GM12865 (cell line): ENCODE measurements at regions not wholly inside any gene's neighbourhood (a gene's known extent, or its start where the extent isn't known, plus 50 kb on each side); places are given as distances from the start of the nearest gene placed in this dataset.
A peak's percentile ranks its signal among the peaks of the same experiment; 100 is the strongest.

Source experiments
- DNase-seq: peaks from one replicate; pipeline ENCODE4 v3.0.0; 2010; ENCODE audit warnings: low read depth
- H3K4me3 ChIP-seq: 2 replicates; pipeline ENCODE4 v1.5.1; 2011; ENCODE audit warnings: mild to moderate bottlenecking, low read depth, low read length, control low read depth
- TF ChIP-seq, protein P1 (sequence below): IDR thresholded peaks from 2 replicates; pipeline ENCODE4 v1.5.1; 2011; ENCODE audit warnings: low read length, control low read depth, low read depth, inconsistent platforms; ENCODE audit not compliant: insufficient read depth; ENCODE audit errors: missing control alignments

DNA sequence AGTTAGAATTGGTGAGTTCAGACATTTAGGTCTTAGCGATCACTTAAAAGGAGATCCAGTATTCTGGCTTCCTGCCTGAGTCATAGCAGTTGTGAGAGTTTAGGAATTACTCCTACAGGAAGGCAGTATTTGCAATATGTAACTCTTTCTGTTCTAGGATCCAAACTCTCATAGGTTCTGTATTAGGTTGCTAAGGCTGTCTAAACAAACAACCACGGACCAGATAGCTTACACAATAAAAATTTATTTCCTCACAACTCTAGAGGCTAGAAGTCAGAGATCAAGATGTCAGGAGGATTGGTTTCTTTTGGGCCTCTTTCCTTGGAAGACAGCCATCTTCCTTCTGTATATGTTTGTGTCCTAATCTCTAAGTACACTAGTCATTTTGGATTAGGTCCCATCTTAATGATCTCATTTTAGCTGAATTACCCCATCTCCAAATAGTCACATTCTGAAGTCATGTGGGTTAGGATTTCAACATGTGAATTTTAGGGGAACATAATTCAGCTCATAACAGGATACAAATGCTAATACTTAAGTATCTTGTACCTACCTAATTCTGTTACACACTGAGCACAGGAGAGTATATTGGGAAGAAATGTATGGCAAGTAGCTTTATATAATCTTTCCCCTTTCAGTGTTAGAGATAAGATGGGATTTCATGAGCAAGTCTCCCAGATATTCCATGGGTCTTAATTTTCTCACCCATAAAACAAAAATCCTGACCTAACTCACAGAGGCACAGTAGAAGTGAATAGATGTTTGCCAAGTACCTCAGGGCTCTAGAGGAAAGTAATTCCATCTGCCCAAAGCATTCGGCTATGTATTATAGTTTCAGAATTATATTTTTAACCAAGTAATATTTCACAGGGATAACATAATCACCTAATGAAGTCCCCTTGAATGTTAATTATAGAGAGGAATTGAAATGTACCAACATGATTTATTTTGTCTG, 144.4 kb downstream of the PTBP2 start:
- TF ChIP-seq, protein P1, sequence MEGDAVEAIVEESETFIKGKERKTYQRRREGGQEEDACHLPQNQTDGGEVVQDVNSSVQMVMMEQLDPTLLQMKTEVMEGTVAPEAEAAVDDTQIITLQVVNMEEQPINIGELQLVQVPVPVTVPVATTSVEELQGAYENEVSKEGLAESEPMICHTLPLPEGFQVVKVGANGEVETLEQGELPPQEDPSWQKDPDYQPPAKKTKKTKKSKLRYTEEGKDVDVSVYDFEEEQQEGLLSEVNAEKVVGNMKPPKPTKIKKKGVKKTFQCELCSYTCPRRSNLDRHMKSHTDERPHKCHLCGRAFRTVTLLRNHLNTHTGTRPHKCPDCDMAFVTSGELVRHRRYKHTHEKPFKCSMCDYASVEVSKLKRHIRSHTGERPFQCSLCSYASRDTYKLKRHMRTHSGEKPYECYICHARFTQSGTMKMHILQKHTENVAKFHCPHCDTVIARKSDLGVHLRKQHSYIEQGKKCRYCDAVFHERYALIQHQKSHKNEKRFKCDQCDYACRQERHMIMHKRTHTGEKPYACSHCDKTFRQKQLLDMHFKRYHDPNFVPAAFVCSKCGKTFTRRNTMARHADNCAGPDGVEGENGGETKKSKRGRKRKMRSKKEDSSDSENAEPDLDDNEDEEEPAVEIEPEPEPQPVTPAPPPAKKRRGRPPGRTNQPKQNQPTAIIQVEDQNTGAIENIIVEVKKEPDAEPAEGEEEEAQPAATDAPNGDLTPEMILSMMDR: no peak
- H3K4me3 ChIP-seq: no peak overlapping the region
- DNase-seq: no peak

DNA sequence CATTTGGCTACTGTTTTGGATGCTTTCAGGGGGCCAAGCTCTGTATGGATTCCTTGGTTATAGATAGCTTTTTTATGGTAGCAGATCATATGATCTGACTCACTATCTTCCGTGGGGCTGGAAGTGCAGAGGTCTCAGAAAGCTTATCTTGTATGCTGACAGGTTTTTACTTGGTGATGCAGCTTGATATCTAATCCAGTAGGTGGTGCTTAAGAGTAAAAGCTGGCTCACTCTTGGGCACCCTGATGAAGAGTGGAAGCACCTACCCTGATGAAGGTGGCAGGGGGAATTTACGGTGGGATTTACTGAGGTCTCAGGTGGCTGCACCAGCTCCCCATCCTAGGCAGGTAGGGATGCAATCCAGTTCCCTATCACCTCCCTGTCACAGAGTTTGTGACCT, 151.2 kb downstream of the PTBP2 start:
- H3K4me3 ChIP-seq: no peak overlapping the region
- TF ChIP-seq, protein P1: no peak
- DNase-seq: peak; percentile 5

GRCh38 chr1:96878640-96879039, 157.1 kb downstream of the PTBP2 start:
- DNase-seq: no peak
- TF ChIP-seq, protein P1: no peak
- H3K4me3 ChIP-seq: no peak overlapping the region

DNA sequence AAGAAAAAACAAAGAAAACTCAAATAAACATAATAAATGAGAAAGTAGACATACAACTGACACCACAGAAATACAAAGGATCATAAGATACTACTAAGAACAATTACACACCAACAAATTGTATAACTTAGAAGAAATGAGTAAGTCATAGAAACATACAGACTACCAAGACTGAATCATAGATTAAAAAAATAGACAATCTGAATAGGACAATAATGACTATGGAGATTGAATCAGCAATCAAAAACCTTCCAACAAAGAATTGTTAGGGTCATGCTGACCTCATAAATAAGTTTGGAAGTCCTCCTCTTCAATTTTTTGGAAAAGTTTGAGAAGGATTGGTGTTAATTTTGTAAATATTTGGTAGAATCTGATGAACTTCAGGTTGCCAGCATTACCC, 159.0 kb downstream of the PTBP2 start:
- DNase-seq: no peak
- H3K4me3 ChIP-seq: no peak overlapping the region
- TF ChIP-seq, protein P1: no peak

GRCh38 chr1:96882096-96882495, 160.5 kb downstream of the PTBP2 start:
- TF ChIP-seq, protein P1: no peak
- no peak for DNase-seq
- no peak overlapping the region for H3K4me3 ChIP-seq

DNA sequence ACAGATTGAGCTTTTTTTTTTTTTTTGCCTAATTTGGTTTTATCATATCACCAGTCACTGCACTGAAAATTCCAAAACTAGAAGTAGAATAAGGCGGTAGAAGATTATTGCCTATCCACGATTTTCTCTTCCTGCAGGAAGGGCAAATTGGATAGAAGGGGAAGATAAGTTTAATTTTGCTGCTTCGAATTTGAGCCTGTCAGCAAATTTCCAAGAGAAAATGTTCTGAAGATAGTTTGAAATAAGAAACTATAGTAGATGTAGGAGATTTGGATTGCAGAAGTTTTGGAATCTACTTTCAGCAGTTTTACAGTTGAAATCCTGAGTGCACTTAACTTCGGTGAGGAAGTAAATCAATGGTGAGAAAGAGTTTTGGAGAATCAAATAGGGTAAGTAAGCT, 164.9 kb downstream of the PTBP2 start:
- no peak for DNase-seq
- TF ChIP-seq, protein P1: no peak
- H3K4me3 ChIP-seq: no peak overlapping the region

GRCh38 chr1:96887501-96887900, 165.9 kb downstream of the PTBP2 start:
- DNase-seq: no peak
- no peak overlapping the region for H3K4me3 ChIP-seq
- TF ChIP-seq, protein P1: no peak
